MG63 (cell line): ENCODE measurements at regions not wholly inside any gene's neighbourhood (a gene's known extent, or its start where the extent isn't known, plus 50 kb on each side); places are given as distances from the start of the nearest gene placed in this dataset.

Experiments
- DNase-seq: peaks from one replicate; pipeline ENCODE4 v3.0.0-alpha.2; 2020
- H3K27me3 ChIP-seq: fragments of 250-450 bp; sonication (Bioruptor Pico); 2 replicates; pipeline ENCODE4 v1.5.1; 2020; ENCODE audit warnings: mild to moderate bottlenecking, moderate library complexity
- H3K36me3 ChIP-seq: fragments of 250-450 bp; sonication (Bioruptor Pico); 2 replicates; pipeline ENCODE4 v1.5.1; 2020; ENCODE audit warnings: mild to moderate bottlenecking, moderate library complexity
- H3K4me3 ChIP-seq: fragments of 250-450 bp; sonication (Bioruptor Pico); 2 replicates; pipeline ENCODE4 v1.5.1; 2020; ENCODE audit warnings: mild to moderate bottlenecking, moderate library complexity
- H3K9me3 ChIP-seq: fragments of 250-450 bp; sonication (Bioruptor Pico); 2 replicates; pipeline ENCODE4 v1.5.1; 2020; ENCODE audit warnings: mild to moderate bottlenecking, moderate library complexity

GRCh38 chr5:17690473-17690872 lies 56.2 kb downstream of the TAF11L14 start:
- H3K27me3 ChIP-seq: peaks cover 30% of the 10 kb centered on the region
- no peaks in the 10 kb centered on the region for H3K36me3 ChIP-seq
- no peak overlapping the region for H3K4me3 ChIP-seq
- DNase-seq: no peak
- H3K9me3 ChIP-seq: peaks cover 2% of the 10 kb centered on the region; the same call in 1 of the 2 replicates

GRCh38 chr5:17691762-17692161 lies 57.5 kb downstream of the TAF11L14 start:
- no peak for DNase-seq
- peaks cover 2% of the 10 kb centered on the region; the same call in 1 of the 2 replicates for H3K9me3 ChIP-seq
- no peaks in the 10 kb centered on the region for H3K36me3 ChIP-seq
- H3K27me3 ChIP-seq: peaks cover 31% of the 10 kb centered on the region
- H3K4me3 ChIP-seq: no peak overlapping the region

GRCh38 chr5:17694371-17694770 lies 60.1 kb downstream of the TAF11L14 start:
- H3K27me3 ChIP-seq: peaks cover 37% of the 10 kb centered on the region
- no peak overlapping the region for H3K4me3 ChIP-seq
- H3K36me3 ChIP-seq: no peaks in the 10 kb centered on the region
- H3K9me3 ChIP-seq: no peaks in the 10 kb centered on the region
- no peak for DNase-seq

GRCh38 chr5:17694914-17695313 lies 60.7 kb downstream of the TAF11L14 start:
- Histone ChIP-seq H3K27me3 (peaks cover 36% of the 10 kb centered on the region), H3K4me3 (no peak overlapping the region), H3K9me3 (no peaks in the 10 kb centered on the region), H3K36me3 (no peaks in the 10 kb centered on the region)
- DNase-seq: no peak

GRCh38 chr5:17696627-17697026 lies 62.4 kb downstream of the TAF11L14 start:
- Histone ChIP-seq H3K4me3 (no peak overlapping the region), H3K27me3 (peaks cover 33% of the 10 kb centered on the region), H3K36me3 (no peaks in the 10 kb centered on the region), H3K9me3 (no peaks in the 10 kb centered on the region)
- no peak for DNase-seq

- Histone ChIP-seq H3K27me3 (peaks cover 29% of the 10 kb centered on the region), H3K4me3 (no peak overlapping the region), H3K36me3 (no peaks in the 10 kb centered on the region), H3K9me3 (no peaks in the 10 kb centered on the region)
- DNase-seq: no peak
Measured at GRCh38 chr5:17697671-17698070, 63.4 kb downstream of the TAF11L14 start.

GRCh38 chr5:17709011-17709710 lies 74.9 kb downstream of the TAF11L14 start:
- H3K9me3 ChIP-seq: no peaks in the 10 kb centered on the region
- H3K27me3 ChIP-seq: peaks cover 2% of the 10 kb centered on the region; the same call in 1 of the 2 replicates
- H3K4me3 ChIP-seq: no peak overlapping the region
- no peak for DNase-seq
- no peaks in the 10 kb centered on the region for H3K36me3 ChIP-seq

GRCh38 chr5:17713301-17713700 lies 79.0 kb downstream of the TAF11L14 start:
- no peaks in the 10 kb centered on the region for H3K36me3 ChIP-seq
- H3K27me3 ChIP-seq: no peaks in the 10 kb centered on the region; the same call in 1 of the 2 replicates
- no peaks in the 10 kb centered on the region for H3K9me3 ChIP-seq
- no peak for DNase-seq
- H3K4me3 ChIP-seq: no peak overlapping the region

- H3K36me3 ChIP-seq: no peaks in the 10 kb centered on the region
- no peaks in the 10 kb centered on the region for H3K9me3 ChIP-seq
- no peak overlapping the region for H3K4me3 ChIP-seq
- no peak for DNase-seq
- no peaks in the 10 kb centered on the region; the same call in 1 of the 2 replicates for H3K27me3 ChIP-seq
Measured at GRCh38 chr5:17714186-17714585, 79.9 kb downstream of the TAF11L14 start.

GRCh38 chr5:17719592-17719991 lies 85.3 kb downstream of the TAF11L14 start:
- H3K36me3 ChIP-seq: no peaks in the 10 kb centered on the region
- DNase-seq: no peak
- no peak overlapping the region for H3K4me3 ChIP-seq
- no peaks in the 10 kb centered on the region for H3K9me3 ChIP-seq
- peaks cover 12% of the 10 kb centered on the region for H3K27me3 ChIP-seq

GRCh38 chr5:17720071-17720470 lies 85.8 kb downstream of the TAF11L14 start:
- Histone ChIP-seq H3K4me3 (no peak overlapping the region), H3K9me3 (no peaks in the 10 kb centered on the region), H3K27me3 (peaks cover 12% of the 10 kb centered on the region), H3K36me3 (no peaks in the 10 kb centered on the region)
- no peak for DNase-seq

- H3K36me3 ChIP-seq: no peaks in the 10 kb centered on the region
- no peaks in the 10 kb centered on the region for H3K9me3 ChIP-seq
- peaks cover 12% of the 10 kb centered on the region for H3K27me3 ChIP-seq
- DNase-seq: peak; percentile 12
- no peak overlapping the region for H3K4me3 ChIP-seq
Measured at GRCh38 chr5:17723876-17724275, 89.6 kb downstream of the TAF11L14 start.

- Histone ChIP-seq H3K9me3 (no peaks in the 10 kb centered on the region), H3K27me3 (peaks cover 3% of the 10 kb centered on the region), H3K36me3 (no peaks in the 10 kb centered on the region), H3K4me3 (no peak overlapping the region)
- DNase-seq: no peak
Measured at GRCh38 chr5:17727098-17727497, 92.8 kb downstream of the TAF11L14 start.

GRCh38 chr5:17730421-17730820 lies 96.2 kb downstream of the TAF11L14 start:
- H3K27me3 ChIP-seq: peaks cover 4% of the 10 kb centered on the region
- H3K4me3 ChIP-seq: no peak overlapping the region
- no peaks in the 10 kb centered on the region for H3K36me3 ChIP-seq
- no peak for DNase-seq
- H3K9me3 ChIP-seq: no peaks in the 10 kb centered on the region

- Histone ChIP-seq H3K9me3 (no peaks in the 10 kb centered on the region), H3K4me3 (no peak overlapping the region)
Measured at GRCh38 chr5:17732351-17732923, 98.2 kb downstream of the TAF11L14 start.

GRCh38 chr5:17734011-17734410 lies 99.8 kb downstream of the TAF11L14 start:
- no peaks in the 10 kb centered on the region for H3K36me3 ChIP-seq
- DNase-seq: no peak
- 0 out of 2 replicates have a peak, but pooled peaks cover 2% of the 10 kb centered on the region for H3K9me3 ChIP-seq
- peaks cover 12% of the 10 kb centered on the region for H3K27me3 ChIP-seq
- no peak overlapping the region for H3K4me3 ChIP-seq

More at GRCh38 chr5:17732351-17732923, 98.2 kb downstream of the TAF11L14 start:
- peaks cover 5% of the 10 kb centered on the region for H3K27me3 ChIP-seq
- no peak for DNase-seq
- no peaks in the 10 kb centered on the region for H3K36me3 ChIP-seq

- 0 out of 2 replicates have a peak, but pooled peaks cover 2% of the 10 kb centered on the region for H3K9me3 ChIP-seq
- H3K36me3 ChIP-seq: no peaks in the 10 kb centered on the region
- H3K4me3 ChIP-seq: no peak overlapping the region
- DNase-seq: no peak
- H3K27me3 ChIP-seq: peaks cover 13% of the 10 kb centered on the region
Measured at GRCh38 chr5:17735761-17736160, 101.5 kb downstream of the TAF11L14 start.

- no peak for DNase-seq
- H3K9me3 ChIP-seq: peaks cover 2% of the 10 kb centered on the region; the same call in 1 of the 2 replicates
- H3K4me3 ChIP-seq: no peak overlapping the region
- H3K36me3 ChIP-seq: no peaks in the 10 kb centered on the region
- peaks cover 13% of the 10 kb centered on the region for H3K27me3 ChIP-seq
Measured at GRCh38 chr5:17737092-17737491, 102.8 kb downstream of the TAF11L14 start.
